HG03175 (cell line): ENCODE measurements at regions not wholly inside any gene's neighbourhood (a gene's known extent, or its start where the extent isn't known, plus 50 kb on each side); places are given as distances from the start of the nearest gene placed in this dataset.

Experiments used
- ATAC-seq: cut with Tn5 transposase; IDR thresholded peaks from one replicate; pipeline ENCODE4 v1.9.1; 2021; ENCODE audit warnings: mild to moderate bottlenecking, moderate library complexity; ENCODE audit not compliant: unreplicated experiment

DNA sequence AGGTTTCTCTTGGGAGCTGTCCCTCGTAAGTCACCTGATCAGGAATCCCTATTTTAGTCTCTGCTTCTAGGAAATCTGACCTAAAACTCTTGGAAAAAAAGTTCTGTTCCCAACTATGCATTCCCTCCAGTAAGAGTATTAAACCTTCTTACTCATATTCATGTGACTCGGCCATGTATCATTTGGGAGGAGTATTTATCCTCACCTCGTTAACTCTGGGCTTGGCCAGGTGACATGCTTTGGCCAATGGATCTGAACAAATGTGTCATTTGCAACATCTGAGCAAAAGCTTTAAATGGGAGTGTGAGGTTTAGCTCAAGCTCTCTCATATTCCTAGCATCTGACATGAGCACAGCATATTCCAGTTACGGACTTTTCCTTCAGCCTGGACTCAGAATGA is 226.8 kb downstream of the NUAK1 start:
- ATAC-seq: no peak

DNA sequence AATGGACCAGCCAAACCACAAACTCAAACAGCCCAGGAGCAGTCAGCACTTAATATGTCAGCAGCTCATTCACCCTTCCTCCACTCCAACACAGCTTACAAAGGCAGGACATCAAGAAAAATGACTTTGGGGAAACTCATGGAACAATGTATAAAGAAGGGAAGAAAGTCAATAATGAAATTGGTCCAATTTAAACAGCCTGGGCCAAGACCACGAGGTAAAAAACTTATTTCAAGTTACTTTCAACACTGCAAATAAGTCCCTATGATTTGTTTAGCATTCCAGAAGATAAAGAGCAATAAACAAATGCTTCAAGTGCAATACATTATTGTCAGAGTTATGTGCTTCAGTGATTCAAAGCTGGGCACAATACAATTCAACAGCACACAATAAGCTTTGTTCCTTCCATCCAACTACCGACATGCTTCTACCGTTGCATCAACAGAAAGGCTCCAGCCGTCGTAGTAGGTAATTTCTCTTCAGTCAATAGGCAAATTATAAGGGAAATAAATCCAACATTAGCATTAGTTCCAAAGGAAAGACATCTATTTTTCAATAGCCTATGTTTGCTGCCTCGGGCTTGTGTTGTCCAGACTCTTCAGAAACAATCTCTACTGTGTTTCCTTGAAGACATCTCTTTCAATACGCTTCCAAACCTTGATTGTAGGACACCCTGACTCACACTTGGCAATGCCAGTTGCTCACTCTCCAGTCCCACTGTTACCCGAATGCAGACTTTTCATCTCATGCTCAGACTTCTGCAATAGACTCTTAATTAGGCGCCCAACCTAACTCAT is 225.7 kb downstream of the NUAK1 start:
- ATAC-seq: no peak

DNA sequence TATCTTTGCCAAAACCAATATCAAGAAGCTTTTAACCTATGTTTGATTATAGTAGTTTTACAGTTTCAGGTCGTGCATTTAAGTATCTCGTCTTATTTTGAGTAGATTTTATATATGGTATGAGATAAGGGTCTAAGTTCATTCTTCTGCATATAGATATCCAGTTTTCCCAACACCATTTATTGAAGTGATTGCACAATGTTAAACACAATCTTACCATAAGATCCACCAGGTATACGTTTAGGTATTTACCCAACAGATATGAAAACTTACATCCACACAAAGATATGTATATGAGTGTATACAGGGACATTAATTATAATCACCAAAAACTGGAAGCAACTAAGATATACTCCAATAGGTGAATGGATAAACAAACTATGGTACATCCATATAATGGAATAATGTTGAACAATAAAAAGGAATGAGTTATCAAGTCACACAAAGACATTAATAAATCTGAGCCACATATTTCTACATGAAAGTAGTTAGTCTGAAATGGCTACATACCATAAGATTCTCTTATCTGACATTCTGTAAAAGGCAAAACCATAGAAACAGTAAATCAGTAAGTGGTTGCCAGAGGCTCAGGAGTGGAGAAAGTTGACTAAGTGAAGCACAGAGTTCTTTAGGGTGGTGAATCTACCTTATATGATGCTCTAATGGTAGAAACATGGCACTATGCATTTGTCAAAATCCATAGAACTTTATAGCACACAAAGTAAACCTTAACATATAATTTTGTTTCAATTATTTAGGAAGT is 222.6 kb downstream of the NUAK1 start:
- ATAC-seq: no peak

DNA sequence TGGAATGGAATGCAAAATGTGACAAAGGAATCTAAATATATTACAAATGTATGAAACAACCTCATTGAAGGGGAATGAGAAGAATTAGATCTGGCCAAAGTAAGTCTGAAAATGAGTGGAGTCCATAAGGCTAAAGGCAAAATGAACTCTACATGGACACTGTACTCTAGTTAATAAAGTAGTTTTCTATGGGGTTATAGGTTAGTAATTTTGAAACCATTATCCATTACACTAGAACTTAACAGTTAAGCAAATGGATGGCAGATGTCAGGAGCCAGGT is 222.1 kb downstream of the NUAK1 start:
- no peak for ATAC-seq

DNA sequence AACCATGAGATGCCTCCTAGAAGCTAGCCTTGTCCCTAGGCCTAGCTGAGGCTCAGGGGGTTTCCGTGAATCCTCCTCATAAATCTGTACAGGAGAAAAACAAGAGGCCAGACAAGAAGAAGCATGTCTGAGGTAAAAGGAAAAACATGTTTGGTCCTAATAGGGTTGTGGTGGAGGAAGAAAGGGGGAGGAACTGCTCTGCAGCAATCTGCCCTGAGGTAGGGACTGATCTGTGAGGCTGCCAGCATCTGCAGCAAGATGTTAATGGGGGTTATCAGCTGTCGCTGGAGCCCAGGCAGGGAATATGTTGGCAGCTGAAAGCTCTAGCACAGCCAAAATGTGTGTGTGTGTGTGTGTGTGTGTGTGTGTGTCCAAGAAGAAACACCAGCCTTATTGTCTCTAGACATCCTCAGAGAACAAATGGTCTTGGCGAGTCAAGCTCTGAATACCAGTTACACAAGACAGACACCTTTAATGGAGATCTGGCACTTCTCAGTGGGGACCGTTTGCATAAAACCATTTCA is 218.5 kb downstream of the NUAK1 start:
- ATAC-seq: no peak

DNA sequence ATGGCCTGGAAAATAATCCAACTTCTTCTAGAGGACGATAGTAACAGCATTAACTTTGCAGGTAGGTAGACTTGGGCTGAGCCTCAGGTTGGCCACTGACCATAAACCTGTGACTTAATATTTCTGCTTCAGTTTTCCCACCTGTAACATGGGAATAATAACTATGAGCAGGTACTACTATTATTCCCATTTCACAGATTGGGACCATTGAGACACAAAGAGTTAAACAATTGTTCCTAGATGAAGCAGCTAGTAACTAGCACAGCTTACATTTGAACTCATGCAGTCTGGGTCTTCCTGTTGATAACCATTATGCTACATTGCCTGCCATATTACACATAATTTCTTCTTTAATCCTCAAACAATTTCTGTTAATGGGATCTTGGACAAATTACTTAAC is 217.7 kb downstream of the NUAK1 start:
- no peak for ATAC-seq

DNA sequence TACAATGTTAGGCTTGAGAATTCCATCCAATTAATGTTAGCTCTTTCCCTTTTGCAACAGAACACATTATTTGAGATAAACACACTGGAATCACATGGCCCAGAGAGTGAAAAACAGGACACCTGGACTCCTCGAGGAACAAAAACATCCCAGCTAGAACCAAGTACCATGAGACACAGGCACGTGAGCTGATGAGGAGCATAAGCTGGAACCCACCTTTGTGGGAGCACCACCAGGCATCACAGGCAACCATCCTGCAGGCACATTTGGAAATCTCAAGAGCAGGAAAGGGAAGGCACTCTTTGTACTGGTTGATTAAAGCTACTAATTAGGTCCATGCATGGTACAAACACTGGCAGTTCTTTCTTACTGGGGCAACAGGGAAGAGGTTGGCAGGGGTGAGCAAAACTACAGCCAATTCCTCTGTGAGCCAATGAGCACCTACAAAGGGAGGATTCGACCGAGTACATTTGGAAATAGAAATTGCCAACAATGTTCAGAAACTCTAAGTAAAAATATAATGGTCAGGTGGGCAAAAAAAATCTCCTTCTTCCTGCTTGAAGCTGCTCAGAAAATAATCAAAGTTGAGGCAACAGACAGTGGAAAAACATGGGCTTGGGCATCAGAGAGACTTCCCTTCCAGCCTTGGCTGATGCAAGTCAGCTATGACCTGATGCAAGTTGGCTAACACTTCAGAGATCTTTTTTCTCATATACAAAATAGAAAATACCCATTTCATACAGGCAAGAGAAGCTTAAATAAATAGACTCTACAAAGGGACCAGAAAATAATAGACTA is 216.7 kb downstream of the NUAK1 start:
- no peak for ATAC-seq

DNA sequence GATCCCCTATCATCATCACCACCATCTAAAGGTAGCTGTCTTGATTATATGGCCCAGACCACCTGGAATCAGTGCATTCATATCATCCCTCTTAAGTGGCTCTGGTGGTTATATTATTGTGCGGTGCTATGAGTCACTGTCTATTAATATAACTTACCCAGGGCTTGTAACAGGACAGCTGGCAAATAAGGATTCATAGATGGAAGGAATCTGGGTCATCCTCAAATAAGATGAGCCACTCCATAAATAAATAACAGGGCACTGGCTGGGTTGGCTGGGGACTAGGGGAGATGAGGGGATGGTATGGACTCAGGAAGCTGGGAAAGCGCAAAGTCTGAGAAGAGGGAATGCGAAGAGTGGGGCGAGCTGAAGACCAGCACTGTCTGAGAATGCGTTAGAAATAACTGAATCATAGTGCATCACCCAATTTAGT is 216.1 kb downstream of the NUAK1 start:
- ATAC-seq: no peak

DNA sequence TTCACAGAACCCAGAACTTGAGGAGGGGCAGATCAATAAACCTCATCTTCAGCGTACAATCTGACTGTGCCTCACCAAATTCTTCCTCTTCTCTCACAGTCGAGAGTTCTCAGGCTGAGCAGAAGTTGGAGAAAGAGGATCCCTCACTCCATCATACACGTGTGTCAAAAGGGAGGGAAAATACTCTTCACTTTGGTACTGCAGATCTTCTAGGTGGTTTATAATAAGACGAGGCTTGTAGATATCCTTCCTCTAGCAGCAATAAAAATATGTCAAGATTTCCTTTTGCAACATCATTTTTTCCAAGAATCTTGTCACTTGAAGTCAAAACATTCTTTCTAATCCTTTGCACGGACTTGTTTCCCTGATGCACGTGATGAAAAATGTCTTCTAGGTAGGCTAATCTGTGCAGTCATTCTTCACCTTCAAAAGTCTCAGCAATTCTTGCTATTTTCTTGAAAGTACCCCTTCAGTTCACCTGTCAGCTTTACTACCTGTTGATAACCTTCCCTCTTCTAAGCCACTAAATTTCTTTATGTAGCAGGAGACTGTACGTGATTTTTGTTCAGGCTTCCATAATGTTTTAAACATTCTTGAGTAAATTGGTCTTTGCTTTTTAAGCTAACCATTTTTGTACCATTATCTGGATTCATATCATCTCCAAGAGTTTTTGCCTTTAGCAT is 214.1 kb downstream of the NUAK1 start:
- ATAC-seq: no peak

DNA sequence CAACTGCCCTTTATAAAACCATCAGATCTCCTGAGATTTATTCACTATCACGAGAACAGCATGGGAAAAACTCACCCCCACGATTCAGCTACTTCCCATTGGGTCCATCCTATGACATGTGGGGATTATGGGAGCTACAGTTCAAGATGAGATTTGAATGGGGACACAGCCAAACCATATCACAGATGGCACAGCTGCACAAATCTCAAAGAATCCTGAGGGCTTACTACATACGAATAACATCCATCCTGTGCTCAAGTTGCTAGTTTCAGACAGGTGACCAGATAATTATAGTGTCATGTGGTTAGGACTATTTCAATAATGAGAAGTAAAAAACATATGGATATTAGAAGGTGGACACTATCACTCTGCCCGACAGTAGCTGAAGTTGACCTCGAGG is 211.2 kb downstream of the NUAK1 start:
- ATAC-seq: no peak

DNA sequence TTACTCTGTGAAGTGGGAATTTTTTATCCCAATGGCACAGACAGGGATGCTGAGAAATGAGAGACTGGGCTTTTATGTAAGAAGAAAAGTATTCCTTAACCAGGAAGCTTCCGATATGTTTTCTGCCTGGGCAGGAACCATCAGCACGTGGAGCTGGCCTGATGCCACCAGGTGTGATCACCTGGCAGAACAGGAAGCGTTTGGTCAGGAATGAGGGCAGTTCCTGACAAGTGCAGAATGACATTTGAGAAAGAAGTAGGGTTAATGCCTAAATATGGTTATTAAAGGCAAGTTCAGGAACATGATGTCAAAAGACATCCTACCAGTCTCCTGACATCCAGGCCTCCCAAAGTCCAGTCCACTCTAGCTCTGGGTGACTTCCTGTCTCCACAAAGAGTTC is 210.3 kb downstream of the NUAK1 start:
- no peak for ATAC-seq

DNA sequence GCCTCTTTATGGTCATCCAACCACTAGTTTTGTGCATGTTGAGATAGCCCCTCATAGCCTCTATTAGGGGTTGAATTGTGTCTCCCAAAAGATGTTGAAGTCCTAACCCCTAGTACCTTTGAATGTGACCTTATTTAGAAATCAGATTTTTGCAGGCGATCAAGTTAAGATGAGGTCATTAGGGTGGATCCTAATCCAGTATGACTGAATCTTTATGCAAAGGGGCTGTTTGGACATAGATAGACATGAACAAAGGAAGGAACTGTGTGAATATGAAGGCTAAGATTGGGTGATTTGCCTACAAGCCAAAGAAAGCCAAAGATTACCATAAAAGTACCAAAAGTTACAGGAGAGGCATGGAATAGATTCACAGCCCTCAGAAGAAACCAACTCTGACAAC is 209.6 kb downstream of the NUAK1 start:
- no peak for ATAC-seq

DNA sequence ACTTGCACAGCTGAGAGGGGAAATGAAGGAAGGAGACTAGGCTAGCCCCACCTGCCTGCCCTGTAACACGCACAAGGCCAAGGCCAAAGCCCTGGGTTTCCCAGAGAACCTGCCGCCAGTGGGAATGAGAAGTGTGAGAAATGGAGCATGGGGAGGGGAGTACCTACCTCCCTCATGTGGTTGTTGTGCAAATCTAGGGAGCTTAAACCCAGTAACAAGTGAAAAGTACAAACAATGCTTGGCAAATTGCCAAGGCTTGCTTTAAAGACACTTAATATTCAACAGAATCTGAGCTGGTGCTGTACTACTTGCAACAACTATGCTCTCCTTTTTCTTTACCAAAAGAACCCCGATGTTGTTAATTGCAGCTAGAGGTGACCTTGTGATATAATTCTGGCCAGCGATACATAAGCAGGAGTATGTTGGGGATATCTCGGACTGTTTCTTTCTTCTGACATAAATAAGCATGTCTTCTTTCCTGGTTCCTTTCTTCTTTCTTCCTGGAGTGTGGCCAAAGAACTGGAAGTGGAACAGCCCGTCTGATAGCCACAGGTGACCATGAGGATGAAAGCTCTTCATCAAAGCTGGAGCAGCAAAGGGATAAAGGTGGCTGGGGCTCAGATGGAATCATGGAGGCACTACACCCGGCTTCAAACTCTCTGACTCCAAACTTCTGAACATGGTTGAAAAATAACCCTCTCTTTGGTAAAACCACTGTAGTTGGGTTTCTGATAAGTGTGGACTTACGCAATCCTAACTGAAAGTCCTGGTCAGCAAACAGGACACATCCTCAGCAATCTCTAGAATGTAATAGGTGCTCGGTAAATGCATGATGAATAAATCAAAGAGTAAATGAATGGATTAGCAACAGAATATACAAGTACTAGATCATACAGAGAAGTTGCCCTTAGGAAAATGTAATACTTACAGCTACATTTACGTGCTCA is 207.9 kb downstream of the NUAK1 start:
- ATAC-seq: no peak

DNA sequence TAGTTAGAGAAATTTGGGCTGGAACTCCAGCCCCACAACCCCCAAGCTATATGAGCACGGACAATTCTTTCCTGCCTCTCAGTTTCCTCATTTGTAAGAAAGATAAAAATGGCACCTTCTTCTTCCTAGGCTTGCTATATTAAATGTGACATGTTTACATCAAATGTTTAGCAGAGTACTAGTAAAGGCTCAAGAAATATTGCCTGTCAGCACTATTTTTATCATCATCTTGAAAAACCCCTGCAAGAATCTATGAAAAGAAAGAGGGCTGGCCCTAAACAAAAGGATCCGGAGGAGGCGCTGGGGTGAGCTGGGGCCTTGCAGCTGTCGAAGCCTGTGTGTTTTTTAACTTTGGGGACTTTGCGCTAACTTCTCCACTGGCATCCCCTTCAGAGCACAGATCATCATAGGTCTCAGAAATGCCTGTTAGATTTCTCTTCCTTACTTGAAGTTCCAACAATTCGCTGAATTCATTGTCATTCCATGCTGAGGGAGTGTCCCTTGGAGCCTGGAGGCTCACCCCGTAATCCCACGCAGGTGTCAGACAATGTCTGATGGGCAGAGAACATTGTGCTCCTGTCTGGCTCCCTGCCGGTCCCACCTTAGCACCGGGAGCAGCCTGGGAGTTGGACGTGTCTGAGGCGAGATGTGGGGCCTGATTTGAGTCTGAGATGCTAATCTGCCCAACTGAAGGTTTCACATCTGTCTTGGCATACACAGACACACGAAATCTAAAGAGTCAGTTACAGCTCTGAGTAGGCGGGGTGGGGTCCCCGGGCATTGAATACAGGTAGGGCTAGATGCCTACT is 206.8 kb downstream of the NUAK1 start:
- no peak for ATAC-seq

DNA sequence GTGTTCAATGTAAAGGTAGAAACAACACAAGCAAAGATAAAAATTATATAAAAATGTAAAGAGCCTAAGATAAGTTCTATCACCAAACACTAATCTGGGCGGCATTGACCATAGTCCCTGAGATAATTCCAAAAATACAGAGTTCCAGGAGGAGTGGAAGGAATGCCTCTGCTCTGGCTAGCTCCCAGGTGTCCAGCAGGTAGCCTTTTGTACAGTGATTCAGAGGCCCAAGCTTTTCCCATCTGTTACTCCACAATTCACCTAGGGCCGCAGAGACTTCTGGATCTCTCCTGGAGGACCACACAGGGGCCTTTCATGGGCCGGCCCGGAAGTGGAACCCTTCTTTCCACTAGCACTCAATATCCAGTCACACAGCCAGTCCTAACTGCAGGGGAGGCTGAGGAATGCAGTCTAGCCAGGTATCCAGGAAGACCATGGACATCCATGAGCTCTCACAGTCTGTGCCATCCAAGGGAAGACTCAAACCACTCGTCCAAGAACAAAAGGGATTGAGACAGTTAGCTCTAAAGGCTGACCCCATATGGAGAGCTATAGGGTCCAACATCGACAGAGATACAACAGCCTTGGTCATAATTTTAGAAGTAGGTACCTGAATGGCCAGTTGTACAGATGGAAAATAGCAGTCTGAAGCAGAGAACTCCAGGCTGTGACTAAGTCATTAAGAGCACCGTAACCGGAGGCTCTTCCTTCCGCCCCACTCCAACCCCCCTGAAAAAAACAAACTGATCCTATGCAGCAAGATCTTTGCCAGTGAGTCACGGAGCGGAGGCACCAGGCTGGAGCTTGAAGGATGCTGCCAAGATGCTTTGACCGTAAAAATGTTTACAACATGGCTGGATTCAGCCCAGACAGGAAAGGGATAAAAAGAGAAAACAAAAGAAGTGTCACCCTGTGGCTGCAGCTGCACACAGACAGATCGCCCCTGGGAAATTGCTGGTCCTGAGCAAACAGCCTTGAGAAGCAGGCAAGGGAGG is 204.8 kb downstream of the NUAK1 start:
- ATAC-seq: no peak

DNA sequence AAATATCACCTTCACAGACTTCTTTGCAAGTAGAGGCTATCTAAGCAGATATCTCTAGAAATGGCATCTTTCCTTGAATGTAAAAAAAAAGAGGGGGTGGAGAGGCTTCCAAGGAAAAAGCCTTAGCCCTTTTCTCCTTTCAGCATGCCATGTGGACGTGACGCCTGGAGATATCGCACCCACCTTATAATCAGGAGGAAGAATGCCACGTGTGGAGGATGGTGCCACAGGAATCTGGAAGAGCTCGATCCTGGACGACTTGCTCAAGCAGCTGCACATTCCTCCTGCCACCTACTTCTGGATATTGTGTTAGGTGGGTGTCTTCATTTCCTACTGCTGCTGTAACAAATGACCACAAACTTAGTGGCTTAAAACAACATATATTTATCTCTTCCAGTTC is 203.6 kb downstream of the NUAK1 start:
- ATAC-seq: no peak

DNA sequence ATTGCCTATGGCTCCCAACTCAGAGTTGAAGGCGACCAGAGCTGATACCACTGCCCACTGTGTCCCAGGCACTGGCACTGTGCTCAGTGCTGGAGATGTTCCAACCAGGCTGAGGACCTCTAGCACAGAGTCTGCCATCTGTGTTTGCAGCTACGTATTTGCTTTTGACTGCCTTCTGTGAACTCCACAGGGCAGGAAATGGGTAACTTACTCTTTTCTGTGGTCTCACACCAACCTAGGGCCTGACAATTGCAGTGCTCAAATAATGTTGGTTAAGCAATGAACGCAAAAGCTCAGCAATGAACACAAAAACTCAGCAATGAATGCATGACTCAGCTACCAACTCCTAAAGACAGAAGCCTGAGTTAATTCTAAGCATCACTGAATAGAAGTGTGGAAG is 202.8 kb downstream of the NUAK1 start:
- ATAC-seq: no peak

DNA sequence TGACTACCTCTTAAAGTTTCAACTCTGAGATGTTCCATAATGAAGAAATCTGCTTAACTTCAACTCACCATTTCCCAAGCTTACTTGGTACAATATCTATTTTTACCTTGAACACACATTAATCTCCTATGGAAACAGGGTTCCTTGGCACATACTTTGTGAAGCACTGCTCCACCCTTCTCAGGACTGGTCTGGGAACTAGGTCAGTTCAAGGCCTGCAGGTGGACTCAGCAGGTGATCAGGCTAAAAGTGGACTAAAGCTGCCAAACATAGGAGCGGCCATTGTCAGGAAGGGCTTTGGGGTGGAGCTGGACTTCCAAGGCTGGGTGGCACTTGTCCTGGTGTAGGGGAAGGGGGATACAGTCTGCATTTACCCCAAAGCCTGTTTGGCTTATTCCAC is 202.3 kb downstream of the NUAK1 start:
- no peak for ATAC-seq
